ENCODE measurements at regions not wholly inside any gene's neighbourhood (a gene's known extent, or its start where the extent isn't known, plus 50 kb on each side); places are given as distances from the start of the nearest gene placed in this dataset.

- TF ChIP-seq CTCF (IDR thresholded peaks at IDR 0.05) = no peak
- no peak for TF ChIP-seq POLR2A (IDR thresholded peaks at IDR 0.05)
Measured at GRCh38 chr13:90305796-90306195, 1041.7 kb upstream of the MIR17HG start.

All from thyroid gland (tissue), 4 donors.